SK-N-MC (cell line): ENCODE measurements at regions not wholly inside any gene's neighbourhood (a gene's known extent, or its start where the extent isn't known, plus 50 kb on each side); places are given as distances from the start of the nearest gene placed in this dataset.

Experiments used
- EZH2 ChIP-seq: fragments of 200-600 bp; sonication (generic); IDR thresholded peaks from one replicate; pipeline ENCODE4 v1.6.1; 2017; ENCODE audit warnings: antibody characterized with exemption
- FOXP2 ChIP-seq: optimal IDR thresholded peaks from 2 replicates; pipeline ENCODE3; 2011; ENCODE audit warnings: mild to moderate bottlenecking, moderate library complexity; ENCODE audit not compliant: insufficient read depth; ENCODE audit errors: extremely low read length, control extremely low read depth
- POLR2AphosphoS5 ChIP-seq: IDR thresholded peaks from 2 replicates; pipeline ENCODE4 v1.6.1; 2012; ENCODE audit warnings: mild to moderate bottlenecking, low read depth, low read length, borderline replicate concordance

DNA sequence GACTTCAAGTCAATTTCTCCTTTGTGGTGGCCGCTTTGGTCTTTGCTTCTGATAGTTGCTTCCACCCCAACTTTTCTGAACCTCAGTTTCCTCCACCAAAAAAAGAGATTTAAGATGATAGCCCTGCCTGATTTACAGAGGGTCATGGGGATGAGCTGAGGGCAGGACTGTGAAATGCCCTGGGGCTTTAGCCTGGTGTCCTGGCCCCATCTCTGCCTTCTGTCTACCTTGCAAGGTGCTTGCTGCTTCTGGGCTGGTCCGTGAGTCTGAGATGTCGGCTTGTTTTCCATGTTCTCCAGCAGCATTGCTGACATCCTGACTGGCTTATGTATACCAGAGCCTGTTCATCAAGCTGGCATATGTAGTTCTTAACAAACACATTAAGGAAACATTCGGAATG, 191.9 kb upstream of the MPHOSPH6 start:
- no peak for TF ChIP-seq POLR2AphosphoS5
- TF ChIP-seq EZH2: no peak
- TF ChIP-seq FOXP2: no peak
